ENCODE measurements at regions not wholly inside any gene's neighbourhood (a gene's known extent, or its start where the extent isn't known, plus 50 kb on each side); places are given as distances from the start of the nearest gene placed in this dataset.
A peak's percentile ranks its signal among the peaks of the same experiment; 100 is the strongest.

- DNase-seq, result peak; percentile 88
These were observed 266.3 kb downstream of the RPLP1 start for GRCh38 chr15:69718916-69719315.

GRCh38 chr15:69719527-69720240 is 267.1 kb downstream of the RPLP1 start:
- DNase-seq, result peak; percentile 92

GRCh38 chr15:69720536-69720935 is 267.9 kb downstream of the RPLP1 start:
- DNase-seq, result peak; percentile 30

GRCh38 chr15:69722924-69723323 is 270.3 kb downstream of the RPLP1 start:
- no peak for DNase-seq

GRCh38 chr15:69723404-69724096 is 270.9 kb downstream of the RPLP1 start:
- DNase-seq, result peak; percentile 39

GRCh38 chr15:69724333-69724732 is 271.7 kb downstream of the RPLP1 start:
- DNase-seq, result peak; percentile 32

GRCh38 chr15:69725275-69725674 is 272.7 kb downstream of the RPLP1 start:
- no peak for DNase-seq

GRCh38 chr15:69725957-69726356 is 273.3 kb downstream of the RPLP1 start:
- DNase-seq, result peak; percentile 72

GRCh38 chr15:69727121-69727924 is 274.7 kb downstream of the RPLP1 start:
- DNase-seq, result no peak

- DNase-seq, result peak; percentile 57
These were observed 276.6 kb downstream of the RPLP1 start for GRCh38 chr15:69729167-69729748.

- DNase-seq, result no peak
These were observed 277.9 kb downstream of the RPLP1 start for GRCh38 chr15:69730281-69731080.

GRCh38 chr15:69731081-69731330 is 278.4 kb downstream of the RPLP1 start:
- no peak for DNase-seq

GRCh38 chr15:69731581-69731980 is 279.0 kb downstream of the RPLP1 start:
- no peak for DNase-seq

GRCh38 chr15:69732133-69732532 is 279.5 kb downstream of the RPLP1 start:
- DNase-seq, result no peak

- no peak for DNase-seq
These were observed 282.1 kb downstream of the RPLP1 start for GRCh38 chr15:69734699-69735098.

- no peak for DNase-seq
These were observed 282.5 kb downstream of the RPLP1 start for GRCh38 chr15:69735121-69735520.

- DNase-seq, result no peak
These were observed 283.5 kb downstream of the RPLP1 start for GRCh38 chr15:69736161-69736560.

GRCh38 chr15:69737916-69738315 is 285.3 kb downstream of the RPLP1 start:
- DNase-seq, result no peak

GRCh38 chr15:69740684-69741083 is 288.1 kb downstream of the RPLP1 start:
- no peak for DNase-seq

- no peak for DNase-seq
These were observed 289.7 kb downstream of the RPLP1 start for GRCh38 chr15:69742361-69742760.

GRCh38 chr15:69743091-69743490 is 290.5 kb downstream of the RPLP1 start:
- DNase-seq, result no peak

- DNase-seq, result no peak
These were observed 292.0 kb downstream of the RPLP1 start for GRCh38 chr15:69744391-69745162.
